PC-9 (cell line): ENCODE measurements at regions not wholly inside any gene's neighbourhood (a gene's known extent, or its start where the extent isn't known, plus 50 kb on each side); places are given as distances from the start of the nearest gene placed in this dataset.

Experiments used
- EZH2 ChIP-seq: fragments of 200-600 bp; sonication (generic); IDR thresholded peaks from 2 replicates; pipeline ENCODE4 v1.8.0; 2017; ENCODE audit warnings: antibody characterized with exemption, low read depth
- TF ChIP-seq, protein P1 (sequence below): fragments of 200-600 bp; sonication (generic); conservative IDR thresholded peaks from 2 replicates; pipeline ENCODE4 v1.6.1; 2017; ENCODE audit warnings: mixed run types, antibody characterized with exemption, mild to moderate bottlenecking, moderate library complexity

DNA sequence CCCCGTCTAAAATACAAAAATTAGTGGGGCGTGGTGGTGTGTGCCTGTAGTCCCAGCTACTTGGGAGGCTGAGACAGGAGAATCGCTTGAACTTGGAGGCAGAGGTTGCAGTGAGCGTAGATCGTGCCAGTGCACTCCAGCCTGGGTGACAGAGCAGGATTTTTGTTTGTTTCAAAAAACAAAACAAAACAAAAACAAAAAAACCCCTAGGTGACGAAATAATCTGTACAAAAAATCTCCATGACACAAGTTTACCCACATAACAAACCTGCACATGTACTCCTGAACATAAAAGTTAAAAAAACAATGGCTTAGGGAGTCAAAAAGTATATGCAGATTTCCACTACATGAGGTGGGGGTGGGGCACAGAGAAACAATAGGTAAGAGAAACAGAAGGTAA, 140.5 kb upstream of the ASIC2 start:
- TF ChIP-seq, protein P1, sequence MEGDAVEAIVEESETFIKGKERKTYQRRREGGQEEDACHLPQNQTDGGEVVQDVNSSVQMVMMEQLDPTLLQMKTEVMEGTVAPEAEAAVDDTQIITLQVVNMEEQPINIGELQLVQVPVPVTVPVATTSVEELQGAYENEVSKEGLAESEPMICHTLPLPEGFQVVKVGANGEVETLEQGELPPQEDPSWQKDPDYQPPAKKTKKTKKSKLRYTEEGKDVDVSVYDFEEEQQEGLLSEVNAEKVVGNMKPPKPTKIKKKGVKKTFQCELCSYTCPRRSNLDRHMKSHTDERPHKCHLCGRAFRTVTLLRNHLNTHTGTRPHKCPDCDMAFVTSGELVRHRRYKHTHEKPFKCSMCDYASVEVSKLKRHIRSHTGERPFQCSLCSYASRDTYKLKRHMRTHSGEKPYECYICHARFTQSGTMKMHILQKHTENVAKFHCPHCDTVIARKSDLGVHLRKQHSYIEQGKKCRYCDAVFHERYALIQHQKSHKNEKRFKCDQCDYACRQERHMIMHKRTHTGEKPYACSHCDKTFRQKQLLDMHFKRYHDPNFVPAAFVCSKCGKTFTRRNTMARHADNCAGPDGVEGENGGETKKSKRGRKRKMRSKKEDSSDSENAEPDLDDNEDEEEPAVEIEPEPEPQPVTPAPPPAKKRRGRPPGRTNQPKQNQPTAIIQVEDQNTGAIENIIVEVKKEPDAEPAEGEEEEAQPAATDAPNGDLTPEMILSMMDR = no peak
- TF ChIP-seq EZH2 = no peak
